OCI-LY7 (cell line): ENCODE measurements at regions not wholly inside any gene's neighbourhood (a gene's known extent, or its start where the extent isn't known, plus 50 kb on each side); places are given as distances from the start of the nearest gene placed in this dataset.

Experiments
- BruUV-seq: library from RNA; stranded (reverse); fragments of 400-500 nt; replicated peaks from 2 replicates; lab custom pipeline; 2021; lab: Mats Ljungman, UMichigan
- CTCF ChIA-PET: fragments of 300-600 bp; sonication (Branson Sonifier 250); formaldehyde crosslinking; loops from one replicate; lab custom pipeline; 2022; ENCODE audit warnings: antibody characterized with exemption; ENCODE audit not compliant: unreplicated experiment; lab: Charles Lee
- POLR2A ChIA-PET: fragments of 300-600 bp; sonication (Branson Sonifier 250); formaldehyde crosslinking; loops from one replicate; lab custom pipeline; 2022; ENCODE audit warnings: antibody characterized with exemption; lab: Charles Lee
- DNase-seq: peaks from one replicate; pipeline ENCODE4 v3.0.0-alpha.2; 2015; ENCODE audit warnings: low spot score
- H2AFZ ChIP-seq: fragments of 200-600 bp; sonication (generic), shearing (Covaris generic); 2 replicates; pipeline ENCODE4 v1.6.1; 2014; ENCODE audit warnings: mild to moderate bottlenecking, antibody characterized with exemption, low read length, moderate library complexity
- H3K27ac ChIP-seq: fragments of 200-600 bp; sonication (generic); 2 replicates; pipeline ENCODE4 v1.5.1; 2014; ENCODE audit warnings: mixed run types, low read depth, mild to moderate bottlenecking, moderate library complexity, low read length, inconsistent platforms; ENCODE audit not compliant: poor library complexity, severe bottlenecking
- H3K36me3 ChIP-seq: fragments of 200-600 bp; sonication (generic); 2 replicates; pipeline ENCODE4 v1.6.1; 2014; ENCODE audit warnings: mild to moderate bottlenecking, antibody characterized with exemption, low read length, moderate library complexity, mixed read lengths; ENCODE audit not compliant: insufficient read depth
- H3K4me1 ChIP-seq: fragments of 200-600 bp; sonication (generic); 2 replicates; pipeline ENCODE4 v1.5.1; 2014; ENCODE audit warnings: mild to moderate bottlenecking, low read length; ENCODE audit not compliant: insufficient read depth, poor library complexity, severe bottlenecking
- H3K4me2 ChIP-seq: fragments of 200-600 bp; sonication (generic); 2 replicates; pipeline ENCODE4 v1.6.1; 2014; ENCODE audit warnings: mild to moderate bottlenecking, low read length
- H3K4me3 ChIP-seq: fragments of 200-600 bp; sonication (generic); 2 replicates; pipeline ENCODE4 v1.5.1; 2014; ENCODE audit warnings: mild to moderate bottlenecking, low read depth, low read length; ENCODE audit not compliant: poor library complexity, severe bottlenecking
- H3K79me2 ChIP-seq: fragments of 200-600 bp; sonication (generic); 2 replicates; pipeline ENCODE4 v1.6.1; 2016; ENCODE audit warnings: low read depth, mild to moderate bottlenecking, low read length, moderate library complexity, mixed read lengths; ENCODE audit not compliant: insufficient read depth
- H3K9me2 ChIP-seq: fragments of 200-600 bp; sonication (generic); 2 replicates; pipeline ENCODE4 v1.6.1; 2016; ENCODE audit warnings: mild to moderate bottlenecking, low read length, mixed read lengths; ENCODE audit not compliant: insufficient read depth
- H3K9me3 ChIP-seq: fragments of 200-600 bp; sonication (generic); 2 replicates; pipeline ENCODE4 v1.6.1; 2014; ENCODE audit warnings: mild to moderate bottlenecking, mixed run types, low read length, mixed read lengths
- H4K20me1 ChIP-seq: fragments of 200-600 bp; sonication (generic); 2 replicates; pipeline ENCODE4 v1.6.1; 2014; ENCODE audit warnings: mild to moderate bottlenecking, antibody characterized with exemption, low read length, moderate library complexity, mixed read lengths; ENCODE audit not compliant: insufficient read depth
- CTCF ChIP-seq: fragments of 200-600 bp; sonication (generic); conservative IDR thresholded peaks from 2 replicates; pipeline ENCODE4 v1.5.1; 2014; ENCODE audit warnings: mild to moderate bottlenecking, antibody characterized with exemption, low read length, moderate library complexity, mixed read lengths
- EZH2phosphoT487 ChIP-seq: fragments of 200-600 bp; sonication (generic); IDR thresholded peaks from 2 replicates; pipeline ENCODE4 v1.6.1; 2018; ENCODE audit warnings: low read depth, borderline replicate concordance, mild to moderate bottlenecking, mixed run types, antibody characterized with exemption, low read length, moderate library complexity, mixed read lengths
- intact Hi-C: fragments of 100-400 bp; cut with micrococcal nuclease; formaldehyde crosslinking; loops from one replicate; pipeline ENCODE4 v1.10.0; 2022; ENCODE audit not compliant: unreplicated experiment

GRCh38 chr19:20276011-20276731, 109.2 kb downstream of the ZNF486 start:
- CTCF ChIA-PET, result no interaction called here
- peak overlapping the region; percentile 80; the same call in 1 of the 2 replicates for H2AFZ ChIP-seq
- H4K20me1 ChIP-seq, result no peaks in the 10 kb centered on the region
- no TSS peak for BruUV-seq
- H3K27ac ChIP-seq, result no peak overlapping the region
- no peaks in the 10 kb centered on the region for H3K79me2 ChIP-seq
- TF ChIP-seq CTCF (no peak), EZH2phosphoT487 (no peak)
- POLR2A ChIA-PET, result interaction anchor here (0.6 to 1.6 kb wide), 2 partner anchors 13 to 38 kb away, joined by 3 to 5 read pairs; no protein-coding TSS in a partner anchor
- no peak overlapping the region for H3K4me2 ChIP-seq
- intact Hi-C loops, result loop anchor here (10.0 kb wide), 1 partner anchor 149 kb away; no protein-coding TSS in a partner anchor
- H3K4me1 ChIP-seq, result peaks cover 58% of the 10 kb centered on the region
- no peak for DNase-seq
- no peaks in the 10 kb centered on the region for H3K36me3 ChIP-seq
- H3K9me2 ChIP-seq, result no peaks in the 10 kb centered on the region
- H3K9me3 ChIP-seq, result no peaks in the 10 kb centered on the region
- no peak overlapping the region for H3K4me3 ChIP-seq

DNA sequence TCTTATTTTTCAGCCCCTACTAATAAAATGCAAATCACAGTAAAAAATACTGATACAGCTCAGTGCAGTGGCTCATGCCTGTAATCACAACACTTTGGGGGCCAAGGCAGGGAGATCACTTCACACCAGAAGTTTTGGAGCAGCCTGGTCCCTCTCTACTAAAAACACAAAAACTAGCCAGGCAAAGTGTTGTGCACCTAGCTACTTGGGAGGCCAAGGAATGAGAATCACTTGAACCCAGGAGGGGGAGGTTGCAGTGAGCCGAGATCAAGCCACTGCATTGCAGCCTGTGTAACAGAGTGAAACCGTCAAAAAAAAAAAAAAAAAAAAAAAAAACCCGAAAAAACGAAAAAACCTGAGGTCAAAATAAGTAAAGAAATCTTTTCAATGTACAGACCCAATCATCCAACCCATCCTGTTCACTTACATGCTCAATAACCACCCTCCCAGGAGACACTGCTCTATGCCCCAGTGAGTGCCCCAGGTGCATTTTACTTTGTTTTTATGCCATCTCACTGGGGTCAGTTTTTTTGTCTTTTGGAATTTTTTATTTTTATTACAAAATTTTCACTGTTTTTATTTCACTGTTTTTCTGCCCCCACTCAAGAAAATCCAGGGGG, 107.0 kb downstream of the ZNF486 start:
- Histone ChIP-seq H3K4me2 (peak overlapping the region; percentile 69), H3K79me2 (peaks cover 4% of the 10 kb centered on the region; the same call in 1 of the 2 replicates), H3K4me3 (peak overlapping the region; percentile 33), H3K4me1 (peaks cover 78% of the 10 kb centered on the region), H3K27ac (peak overlapping the region; percentile 92), H2AFZ (peak overlapping the region; percentile 73; the same call in 1 of the 2 replicates), H4K20me1 (no peaks in the 10 kb centered on the region), H3K9me2 (no peaks in the 10 kb centered on the region), H3K9me3 (no peaks in the 10 kb centered on the region), H3K36me3 (no peaks in the 10 kb centered on the region)
- BruUV-seq, result no TSS peak
- POLR2A ChIA-PET, result interaction anchor here (0.7 to 1.2 kb wide), 3 partner anchors 13 to 150 kb away, joined by 3 read pairs; no protein-coding TSS in a partner anchor
- peak; percentile 92 for DNase-seq
- CTCF ChIA-PET, result no interaction called here
- no peak for TF ChIP-seq EZH2phosphoT487
- TF ChIP-seq CTCF, result no peak
- intact Hi-C loops, result loop anchor here (10.0 kb wide), 1 partner anchor 151 kb away; no protein-coding TSS in a partner anchor
